Esophagus (tissue), 2 donors: ENCODE measurements at regions not wholly inside any gene's neighbourhood (a gene's known extent, or its start where the extent isn't known, plus 50 kb on each side); places are given as distances from the start of the nearest gene placed in this dataset.

Source experiments
- H3K27ac ChIP-seq, 2 donors: one replicate each; pipeline ENCODE4 v1.5.1; 2013; ENCODE audit warnings: low read depth in 2 of 2, mild to moderate bottlenecking in 2 of 2, inconsistent platforms in 1 of 2, low read length in 1 of 2, moderate library complexity in 1 of 2
- H3K27me3 ChIP-seq, 2 donors: one replicate each; pipeline ENCODE4 v1.6.1; 2013; ENCODE audit warnings: low read length in 2 of 2, control low read depth in 1 of 2, mild to moderate bottlenecking in 1 of 2; ENCODE audit not compliant: insufficient read depth in 2 of 2, control insufficient read depth in 1 of 2
- H3K36me3 ChIP-seq, 2 donors: one replicate each; pipeline ENCODE4 v1.6.1; 2013; ENCODE audit warnings: low read length in 1 of 2; ENCODE audit not compliant: control insufficient read depth in 2 of 2, insufficient read depth in 2 of 2
- H3K4me1 ChIP-seq, 2 donors: one replicate each; pipeline ENCODE4 v1.6.1; 2013; ENCODE audit warnings: low read length in 1 of 2; ENCODE audit not compliant: control insufficient read depth in 2 of 2, insufficient read depth in 2 of 2
- H3K4me3 ChIP-seq, 2 donors: one replicate each; pipeline ENCODE4 v1.5.1; 2013; ENCODE audit warnings: low read length in 2 of 2, mild to moderate bottlenecking in 2 of 2, low read depth in 1 of 2, moderate library complexity in 1 of 2
- H3K9me3 ChIP-seq, 2 donors: one replicate each; pipeline ENCODE4 v1.6.1; 2013; ENCODE audit warnings: mild to moderate bottlenecking in 2 of 2, low read depth in 1 of 2, low read length in 1 of 2, moderate library complexity in 1 of 2; ENCODE audit not compliant: control insufficient read depth in 2 of 2, insufficient read depth in 1 of 2
- WGBS, 2 donors: extraction: QIAGEN DNeasy Blood & Tissue Kit; methylation state at CpG; one replicate each; pipeline ENCODE4 v1.1.7; 2013; 5-methylcytosine and 5-hydroxymethylcytosine counted together
- donor health status: healthy with polysubstance abuse.
- donor health status: Bipolar disorder and iron deficiency.

DNA sequence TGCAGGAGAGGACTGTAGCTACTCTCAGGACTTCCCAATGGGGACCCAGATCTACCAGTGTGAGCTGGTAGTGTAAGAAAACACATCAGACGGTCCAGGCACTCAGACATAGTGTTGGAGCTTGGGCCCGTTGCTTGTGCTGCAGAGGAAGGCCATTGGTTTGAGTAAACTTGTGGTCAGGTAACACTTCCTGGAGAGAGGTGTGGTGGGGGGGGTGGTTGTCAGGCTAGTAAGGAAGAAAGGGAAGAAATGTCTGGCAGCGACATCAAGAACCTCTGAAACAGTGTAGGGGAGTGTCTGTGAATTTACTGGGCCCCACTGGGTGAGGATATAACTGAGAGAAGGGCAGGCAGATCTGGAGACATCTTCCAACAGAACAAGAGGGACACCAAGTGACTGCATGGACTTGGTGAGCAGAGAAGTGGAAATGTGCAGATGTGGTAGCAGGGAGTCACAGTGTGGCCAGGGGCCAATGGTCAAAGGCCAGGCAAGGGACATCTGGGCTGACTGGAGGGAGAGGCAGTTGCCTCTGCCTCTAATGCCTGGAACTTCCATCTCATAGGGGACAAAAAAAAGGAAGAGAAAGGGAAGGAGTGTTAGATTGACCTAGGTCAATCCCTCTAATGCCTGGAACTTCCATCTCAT lies 63.7 kb upstream of the MRPS22 start:
- no peaks in the 10 kb centered on the region for H3K36me3 ChIP-seq
- WGBS, 2 donors: 72 to 77% methylated on average over 3 of the region's 3 CpGs
- no peaks in the 10 kb centered on the region for H3K27me3 ChIP-seq
- no peak overlapping the region for H3K4me3 ChIP-seq
- H3K4me1 ChIP-seq: no peaks in the 10 kb centered on the region
- no peak overlapping the region for H3K27ac ChIP-seq
- no peaks in the 10 kb centered on the region for H3K9me3 ChIP-seq

DNA sequence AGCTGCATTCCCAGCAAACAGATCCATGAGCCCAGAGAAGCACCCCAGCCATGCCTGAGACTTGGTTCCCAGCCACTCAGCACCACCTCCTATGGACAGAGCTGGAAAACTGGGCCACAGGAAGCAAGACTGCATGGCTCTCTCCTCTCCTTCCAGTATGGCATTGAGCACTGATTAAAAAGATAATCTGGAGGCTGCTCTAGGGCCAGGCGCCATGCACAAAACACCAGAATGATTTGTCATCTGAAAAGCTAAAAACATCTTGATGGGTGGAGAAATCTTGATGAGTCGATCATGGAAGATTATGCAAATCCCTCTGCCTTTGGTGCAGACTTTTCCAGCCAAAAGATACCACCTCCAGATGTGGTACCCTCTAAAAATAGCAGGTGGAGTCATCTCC lies 62.7 kb upstream of the MRPS22 start:
- Histone ChIP-seq H3K27ac (no peak overlapping the region), H3K4me1 (no peaks in the 10 kb centered on the region), H3K9me3 (no peaks in the 10 kb centered on the region), H3K4me3 (no peak overlapping the region), H3K27me3 (no peaks in the 10 kb centered on the region), H3K36me3 (no peaks in the 10 kb centered on the region)
- 61 to 76% methylated on average over 2 of the region's 2 CpGs for WGBS, 2 donors

DNA sequence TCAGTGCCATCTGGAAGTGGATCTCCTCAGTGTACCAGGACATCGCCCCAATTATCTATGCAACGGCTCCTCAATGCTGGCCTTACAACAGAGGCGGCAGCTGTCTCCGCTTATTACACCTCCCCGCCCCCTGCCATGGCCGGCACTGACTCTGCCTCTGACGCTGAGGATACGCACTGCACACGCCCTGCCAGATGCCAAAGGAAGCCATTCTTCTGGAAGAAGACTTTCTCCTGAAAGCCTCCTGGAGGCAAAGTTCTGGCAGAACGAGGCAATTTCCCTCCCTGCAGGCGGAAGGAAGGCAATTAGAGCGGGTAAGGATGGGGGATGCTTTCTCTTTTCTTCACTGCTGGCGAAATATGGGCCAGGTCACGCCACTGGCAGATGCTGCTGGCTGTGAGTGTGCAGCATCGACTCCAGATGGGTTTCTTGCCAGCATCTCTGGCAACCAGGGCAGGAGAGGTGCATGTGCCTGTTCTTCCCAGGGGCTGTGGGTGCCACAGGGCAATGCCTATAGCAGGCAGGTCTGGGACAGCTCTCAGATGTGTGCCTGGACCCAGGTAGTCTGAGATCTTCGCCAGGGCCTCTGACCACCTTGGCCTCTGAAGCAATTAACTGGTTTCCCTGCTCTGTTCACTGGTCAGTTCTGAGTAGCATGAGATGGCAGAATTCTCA lies 62.2 kb upstream of the MRPS22 start:
- H3K9me3 ChIP-seq: no peaks in the 10 kb centered on the region
- H3K27me3 ChIP-seq: no peaks in the 10 kb centered on the region
- H3K4me1 ChIP-seq: no peaks in the 10 kb centered on the region
- H3K27ac ChIP-seq: no peak overlapping the region
- no peaks in the 10 kb centered on the region for H3K36me3 ChIP-seq
- WGBS, 2 donors: 54 to 64% methylated on average over 16 of the region's 16 CpGs
- H3K4me3 ChIP-seq: no peak overlapping the region

DNA sequence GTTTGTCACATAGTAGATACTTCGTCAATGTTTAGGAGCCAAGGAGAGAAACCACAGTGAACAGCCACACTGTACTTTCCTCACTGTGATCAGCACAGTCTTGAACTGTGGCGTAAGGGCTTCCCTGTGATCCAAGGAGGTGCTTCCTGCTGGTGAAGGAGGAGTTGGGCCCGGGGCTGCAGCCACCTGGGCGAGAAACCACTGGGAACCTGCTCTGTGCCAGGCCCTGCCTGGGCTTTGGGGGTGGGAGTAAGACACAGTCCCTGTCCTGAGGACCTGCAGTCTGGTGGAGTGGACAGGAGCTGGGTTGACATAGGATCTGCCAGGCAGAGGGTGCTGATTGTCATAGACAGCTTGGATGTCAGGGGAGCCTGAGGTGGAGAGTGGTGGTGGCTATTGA lies 60.5 kb upstream of the MRPS22 start:
- no peaks in the 10 kb centered on the region for H3K36me3 ChIP-seq
- H3K9me3 ChIP-seq: no peaks in the 10 kb centered on the region
- no peak overlapping the region for H3K4me3 ChIP-seq
- no peaks in the 10 kb centered on the region for H3K4me1 ChIP-seq
- 84% methylated on average over 4 of the region's 4 CpGs for WGBS, 2 donors
- H3K27ac ChIP-seq: no peak overlapping the region
- no peaks in the 10 kb centered on the region for H3K27me3 ChIP-seq

DNA sequence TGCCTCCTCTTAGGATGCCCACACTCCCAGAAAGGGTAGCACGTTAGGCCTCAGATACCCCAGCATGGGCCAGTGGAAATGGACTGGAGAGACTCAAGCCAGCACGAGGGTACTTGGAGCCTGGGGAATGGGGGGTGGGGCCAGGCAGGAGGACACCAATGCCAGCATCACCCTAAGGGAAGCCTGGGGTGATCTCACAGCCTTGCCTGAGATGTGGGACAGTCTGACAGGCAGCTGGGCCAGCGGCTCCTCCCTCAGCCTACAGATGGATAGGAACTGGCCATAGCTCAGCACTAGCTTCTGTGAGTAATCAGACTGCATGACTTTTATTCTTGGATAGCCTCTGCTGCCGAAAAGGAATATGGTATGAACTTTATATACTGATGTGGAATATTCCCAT lies 59.6 kb upstream of the MRPS22 start:
- WGBS, 2 donors: 77 to 79% methylated on average over 4 of the region's 4 CpGs
- Histone ChIP-seq H3K4me3 (no peak overlapping the region), H3K27ac (no peak overlapping the region), H3K4me1 (no peaks in the 10 kb centered on the region), H3K9me3 (no peaks in the 10 kb centered on the region), H3K27me3 (no peaks in the 10 kb centered on the region), H3K36me3 (no peaks in the 10 kb centered on the region)

DNA sequence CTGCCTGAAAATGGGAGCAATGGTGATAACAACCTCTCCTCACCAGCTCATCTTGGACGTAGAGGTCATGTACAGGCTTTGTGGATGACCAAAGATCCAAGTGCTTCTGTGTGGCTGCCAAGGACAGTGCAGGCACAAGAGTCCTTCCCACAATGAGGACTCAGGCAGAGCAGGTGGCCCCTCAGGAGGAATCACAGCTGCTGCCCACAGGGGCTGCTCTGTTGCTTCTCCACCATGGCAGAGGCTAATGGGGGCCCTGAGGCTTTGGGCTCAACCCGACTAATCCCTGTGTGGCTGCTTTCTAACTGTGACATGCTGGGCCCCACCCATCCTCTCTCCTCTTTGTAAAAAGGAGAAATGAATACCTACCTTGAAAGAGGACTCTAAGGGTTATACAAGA lies 58.1 kb upstream of the MRPS22 start:
- Histone ChIP-seq H3K4me1 (no peaks in the 10 kb centered on the region), H3K4me3 (no peak overlapping the region), H3K27me3 (no peaks in the 10 kb centered on the region), H3K27ac (no peak overlapping the region), H3K36me3 (no peaks in the 10 kb centered on the region), H3K9me3 (no peaks in the 10 kb centered on the region)
- WGBS, 2 donors: 57 to 61% methylated on average over 2 of the region's 2 CpGs

DNA sequence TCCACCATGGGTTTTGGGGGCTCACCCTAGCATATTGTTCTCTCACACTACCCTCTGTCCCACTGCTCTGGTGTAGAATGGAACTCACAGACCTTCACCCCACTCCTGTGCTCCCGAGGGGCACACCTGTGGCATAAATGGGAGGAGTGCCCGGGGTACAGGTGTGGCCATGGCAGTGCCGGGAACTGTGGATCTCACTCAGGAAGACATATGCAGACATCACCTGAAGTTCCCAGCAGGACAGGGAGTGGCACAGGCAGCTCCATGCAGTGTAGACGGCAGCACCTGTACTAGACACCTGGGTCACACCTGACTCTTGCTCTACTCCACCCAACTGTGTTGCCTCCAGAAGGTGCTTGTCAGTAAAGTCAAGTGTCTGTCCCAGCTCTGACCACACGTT lies 57.6 kb upstream of the MRPS22 start:
- 75% methylated on average over 5 of the region's 5 CpGs for WGBS, 2 donors

DNA sequence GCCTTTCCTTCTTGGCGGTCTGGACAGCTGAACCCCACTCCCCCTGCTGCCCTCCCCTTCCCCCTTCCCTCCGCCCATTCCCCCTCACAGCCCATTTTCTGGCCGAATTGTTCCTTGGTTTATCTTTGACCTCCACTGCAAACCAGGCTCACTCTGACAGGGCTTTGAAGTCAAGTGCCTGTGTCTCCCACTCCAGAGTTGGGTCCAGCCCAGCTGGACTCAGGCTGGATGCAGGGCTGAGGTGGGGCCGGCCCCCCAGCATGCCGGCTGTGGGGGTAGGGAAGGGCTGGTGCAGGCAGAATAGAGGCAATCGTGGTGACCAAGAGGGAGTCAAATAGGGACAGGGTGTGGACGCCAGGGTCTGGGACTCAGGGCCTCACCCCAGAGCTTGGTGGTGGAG lies 57.0 kb upstream of the MRPS22 start:
- Histone ChIP-seq H3K27ac (no peak overlapping the region), H3K36me3 (no peaks in the 10 kb centered on the region), H3K27me3 (no peaks in the 10 kb centered on the region), H3K4me1 (no peaks in the 10 kb centered on the region), H3K4me3 (no peak overlapping the region), H3K9me3 (no peaks in the 10 kb centered on the region)
- 72% methylated on average over 7 of the region's 7 CpGs for WGBS, 2 donors

More for the DNA sequence above, 57.6 kb upstream of the MRPS22 start:
- Histone ChIP-seq H3K27me3 (no peaks in the 10 kb centered on the region), H3K9me3 (no peaks in the 10 kb centered on the region), H3K27ac (no peak overlapping the region), H3K36me3 (no peaks in the 10 kb centered on the region), H3K4me3 (no peak overlapping the region), H3K4me1 (no peaks in the 10 kb centered on the region)

DNA sequence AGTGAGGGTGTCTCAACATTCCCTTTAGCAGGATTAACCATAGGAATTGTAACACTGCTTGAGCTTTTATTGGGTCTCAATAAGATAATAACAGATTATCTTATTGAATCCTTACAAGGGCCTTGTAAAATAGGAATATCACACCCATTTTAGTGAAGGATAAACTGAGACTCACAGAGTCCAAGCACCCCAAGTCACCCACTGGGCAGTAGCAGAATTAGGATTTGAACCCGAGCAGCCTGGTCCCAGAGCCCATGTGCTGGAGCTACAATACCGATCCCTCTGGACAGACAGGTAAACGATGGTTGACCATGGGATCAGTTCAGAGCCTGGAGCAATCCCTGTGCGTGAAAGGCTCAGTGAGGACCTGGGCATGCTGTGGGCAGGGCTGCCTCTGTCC lies 56.3 kb upstream of the MRPS22 start:
- Histone ChIP-seq H3K4me3 (no peak overlapping the region), H3K9me3 (no peaks in the 10 kb centered on the region), H3K27me3 (no peaks in the 10 kb centered on the region), H3K27ac (no peak overlapping the region), H3K4me1 (no peaks in the 10 kb centered on the region), H3K36me3 (no peaks in the 10 kb centered on the region)
- WGBS, 2 donors: 85 to 93% methylated on average over 4 of the region's 4 CpGs

DNA sequence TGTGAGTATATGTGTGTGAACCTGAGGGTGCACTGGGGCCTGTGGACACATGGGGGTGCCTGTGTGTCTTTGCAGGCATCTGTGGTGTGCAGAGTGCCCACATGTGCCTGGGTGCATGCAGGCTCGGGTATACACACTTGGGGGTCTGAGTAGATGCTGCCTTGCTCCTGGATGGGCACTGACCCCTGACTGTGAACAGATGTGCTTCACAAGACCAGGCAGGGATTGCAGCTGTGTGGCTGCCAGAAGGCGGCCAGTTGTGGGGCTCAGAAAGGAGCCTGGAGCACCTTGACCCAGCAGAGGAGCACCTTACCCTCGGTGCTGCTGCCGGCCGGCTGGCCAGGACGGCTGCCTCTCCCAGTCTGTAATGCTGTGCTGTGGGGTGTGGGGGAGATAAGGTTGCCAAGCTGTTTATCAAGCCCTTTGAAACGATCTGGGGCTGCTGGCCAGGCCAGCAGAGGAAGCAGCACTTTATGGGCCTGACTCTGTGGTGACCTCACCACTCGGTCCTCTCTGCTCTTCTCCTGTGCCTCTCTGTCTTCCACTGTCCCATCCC lies 55.5 kb upstream of the MRPS22 start:
- no peaks in the 10 kb centered on the region for H3K27me3 ChIP-seq
- WGBS, 2 donors: 39 to 72% methylated on average over 8 of the region's 8 CpGs
- no peak overlapping the region for H3K4me3 ChIP-seq
- no peaks in the 10 kb centered on the region for H3K36me3 ChIP-seq
- H3K27ac ChIP-seq: no peak overlapping the region
- no peaks in the 10 kb centered on the region for H3K4me1 ChIP-seq
- H3K9me3 ChIP-seq: no peaks in the 10 kb centered on the region
